Sigmoid colon (tissue), 3 donors: ENCODE measurements at regions not wholly inside any gene's neighbourhood (a gene's known extent, or its start where the extent isn't known, plus 50 kb on each side); places are given as distances from the start of the nearest gene placed in this dataset.

Source experiments
- CTCF ChIP-seq, 4 experiments: fragments of 450-650 bp in 3 of 4; fragments of 200-600 bp in 1 of 4; IDR thresholded peaks; one replicate each; pipeline ENCODE4 v1.5.1; 2016 to 2019; ENCODE audit warnings: antibody characterized with exemption in 4 of 4, mild to moderate bottlenecking in 3 of 4, moderate library complexity in 2 of 4
- POLR2A ChIP-seq, 2 donors: fragments of 450-650 bp; IDR thresholded peaks; one replicate each; pipeline ENCODE4 v1.6.1; 2016; ENCODE audit warnings: antibody characterized with exemption in 2 of 2, mild to moderate bottlenecking in 2 of 2, moderate library complexity in 2 of 2

GRCh38 chr10:44070282-44070681 lies 314.6 kb downstream of the CXCL12 start:
- TF ChIP-seq CTCF (IDR thresholded peaks at IDR 0.05) = no peak
- no peak for TF ChIP-seq POLR2A (IDR thresholded peaks at IDR 0.05)
